ENCODE measurements at regions not wholly inside any gene's neighbourhood (a gene's known extent, or its start where the extent isn't known, plus 50 kb on each side); places are given as distances from the start of the nearest gene placed in this dataset.
"Not testable (repeated sequence)": the region's sequence is repeated elsewhere in the genome, so short reads cannot be mapped to it uniquely, and the experiment has no call there.

DNA sequence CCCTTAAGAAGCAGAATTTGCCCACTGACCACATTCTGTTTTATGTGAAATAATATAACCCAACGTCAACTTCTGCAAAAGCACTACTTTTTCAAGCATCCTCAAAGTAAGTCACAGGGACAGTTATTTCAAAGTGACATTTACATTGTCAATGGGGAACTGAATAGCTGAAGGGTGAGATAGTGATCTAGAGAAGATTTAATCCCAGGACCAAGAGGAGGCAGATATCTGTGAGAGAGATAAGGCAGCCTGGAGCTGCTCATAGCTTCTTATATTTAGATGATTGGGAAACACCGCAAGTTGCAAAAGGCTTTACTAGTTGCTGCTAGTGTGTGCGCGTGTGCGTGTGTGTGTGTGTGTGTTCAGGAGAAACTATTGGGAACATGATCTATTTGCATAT, 210.4 kb upstream of the RFX3 start:
- H3K27me3 ChIP-seq, result no peaks in the 10 kb centered on the region
- TF ChIP-seq, protein P1, sequence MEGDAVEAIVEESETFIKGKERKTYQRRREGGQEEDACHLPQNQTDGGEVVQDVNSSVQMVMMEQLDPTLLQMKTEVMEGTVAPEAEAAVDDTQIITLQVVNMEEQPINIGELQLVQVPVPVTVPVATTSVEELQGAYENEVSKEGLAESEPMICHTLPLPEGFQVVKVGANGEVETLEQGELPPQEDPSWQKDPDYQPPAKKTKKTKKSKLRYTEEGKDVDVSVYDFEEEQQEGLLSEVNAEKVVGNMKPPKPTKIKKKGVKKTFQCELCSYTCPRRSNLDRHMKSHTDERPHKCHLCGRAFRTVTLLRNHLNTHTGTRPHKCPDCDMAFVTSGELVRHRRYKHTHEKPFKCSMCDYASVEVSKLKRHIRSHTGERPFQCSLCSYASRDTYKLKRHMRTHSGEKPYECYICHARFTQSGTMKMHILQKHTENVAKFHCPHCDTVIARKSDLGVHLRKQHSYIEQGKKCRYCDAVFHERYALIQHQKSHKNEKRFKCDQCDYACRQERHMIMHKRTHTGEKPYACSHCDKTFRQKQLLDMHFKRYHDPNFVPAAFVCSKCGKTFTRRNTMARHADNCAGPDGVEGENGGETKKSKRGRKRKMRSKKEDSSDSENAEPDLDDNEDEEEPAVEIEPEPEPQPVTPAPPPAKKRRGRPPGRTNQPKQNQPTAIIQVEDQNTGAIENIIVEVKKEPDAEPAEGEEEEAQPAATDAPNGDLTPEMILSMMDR (IDR thresholded peaks at IDR 0.05), result no peak
- H3K4me3 ChIP-seq (ENCODE audit: low read depth in 1 of 2, low read length in 1 of 2), result no peak overlapping the region
- H3K27ac ChIP-seq, result peak overlapping the region; percentile 65
- H3K36me3 ChIP-seq, result no peaks in the 10 kb centered on the region
- peaks cover 13 to 26% of the 10 kb centered on the region in 2 experiments for H3K4me1 ChIP-seq (ENCODE audit: control insufficient read depth in 1 of 2, insufficient read depth in 1 of 2, low read depth in 1 of 2, low read length in 1 of 2)
- H3K9me3 ChIP-seq, result no peaks in the 10 kb centered on the region

DNA sequence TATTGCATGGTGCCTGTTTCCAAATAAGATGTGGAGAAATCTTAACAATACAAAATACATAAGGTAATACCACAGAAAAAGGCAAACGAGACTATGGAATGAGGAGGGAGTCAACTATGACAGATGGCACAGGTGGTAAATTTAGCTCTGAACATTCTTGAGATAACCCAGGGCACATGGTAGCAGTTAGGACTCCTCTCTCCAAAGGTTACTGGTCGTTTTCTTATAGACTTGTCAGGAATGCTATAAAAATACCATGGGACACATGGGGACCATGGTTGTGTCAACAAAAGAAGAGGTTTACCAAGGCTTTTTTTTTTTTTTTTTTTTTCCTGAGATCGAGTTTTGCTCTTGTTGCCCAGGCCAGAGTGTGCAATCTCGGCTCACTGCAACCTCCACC, 209.4 kb upstream of the RFX3 start:
- no peaks in the 10 kb centered on the region for H3K36me3 ChIP-seq
- H3K4me1 ChIP-seq (ENCODE audit: control insufficient read depth in 1 of 2, insufficient read depth in 1 of 2, low read depth in 1 of 2, low read length in 1 of 2), result peaks cover 13 to 26% of the 10 kb centered on the region in 2 experiments
- H3K9me3 ChIP-seq, result no peaks in the 10 kb centered on the region
- H3K27me3 ChIP-seq, result no peaks in the 10 kb centered on the region
- no peak overlapping the region for H3K4me3 ChIP-seq (ENCODE audit: low read depth in 1 of 2, low read length in 1 of 2)
- TF ChIP-seq, protein P1 (IDR thresholded peaks at IDR 0.05), result no peak
- H3K27ac ChIP-seq, result no peak overlapping the region

DNA sequence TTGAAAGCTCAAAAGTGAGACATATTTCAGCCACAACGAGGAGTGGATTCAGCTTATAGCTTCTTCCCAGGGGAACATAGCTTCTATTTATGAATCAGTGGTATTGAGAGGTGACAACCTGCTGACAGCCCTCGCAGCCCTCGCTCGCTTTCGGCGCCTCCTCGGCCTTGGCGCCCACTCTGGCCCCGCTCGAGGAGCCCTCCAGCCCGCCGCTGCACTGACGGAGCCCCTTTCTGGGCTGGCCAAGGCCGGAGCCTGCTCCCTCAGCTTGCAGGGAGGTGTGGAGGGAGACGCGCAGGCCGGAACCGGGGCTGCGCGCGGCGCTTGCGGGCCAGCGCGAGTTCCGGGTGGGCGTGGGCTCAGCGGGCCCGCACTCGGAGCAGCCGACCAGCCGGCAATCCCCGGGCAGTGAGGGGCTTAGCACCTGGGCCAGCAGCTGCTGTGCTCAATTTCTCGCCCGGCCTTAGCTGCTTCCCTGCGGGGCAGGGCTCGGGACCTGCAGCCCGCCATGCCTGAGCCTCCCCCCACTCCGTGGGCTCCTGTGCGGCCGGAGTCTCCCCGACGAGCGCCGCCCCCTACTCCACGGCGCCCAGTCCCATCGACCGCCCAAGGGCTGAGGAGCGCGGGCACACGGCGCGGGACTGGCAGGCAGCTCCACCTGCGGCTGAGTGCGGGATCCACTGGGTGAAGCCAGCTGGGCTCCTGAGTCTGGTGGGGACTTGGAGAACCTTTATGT, 207.9 kb upstream of the RFX3 start:
- H3K9me3 ChIP-seq; H3K36me3 ChIP-seq; H3K4me3 ChIP-seq (ENCODE audit: low read depth in 1 of 2, low read length in 1 of 2); H3K27ac ChIP-seq; H3K27me3 ChIP-seq: not testable (repeated sequence)
- H3K4me1 ChIP-seq (ENCODE audit: control insufficient read depth in 1 of 2, insufficient read depth in 1 of 2, low read depth in 1 of 2, low read length in 1 of 2), result peaks cover 13 to 26% of the 10 kb centered on the region in 2 experiments

DNA sequence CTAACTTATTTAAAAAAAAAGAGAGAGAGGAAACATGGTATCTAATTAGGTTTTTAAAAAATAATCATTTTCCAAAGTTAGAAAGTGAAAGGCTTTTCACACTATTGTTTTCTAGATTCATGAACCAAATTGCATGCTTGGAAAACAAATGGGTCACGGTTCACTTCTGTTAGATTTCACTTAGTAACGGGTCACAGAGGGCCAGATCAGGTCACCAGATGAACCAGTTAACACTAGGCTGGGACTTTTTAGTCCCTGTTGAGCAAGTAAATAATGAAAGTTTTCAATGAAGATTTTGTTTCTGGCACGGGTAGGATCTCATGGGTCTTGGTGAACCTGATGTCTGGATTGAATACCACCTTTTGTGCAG, 207.2 kb upstream of the RFX3 start:
- TF ChIP-seq, protein P1 (IDR thresholded peaks at IDR 0.05), result no peak
- H3K9me3 ChIP-seq, result no peaks in the 10 kb centered on the region
- H3K4me3 ChIP-seq (ENCODE audit: low read depth in 1 of 2, low read length in 1 of 2), result no peak overlapping the region
- H3K4me1 ChIP-seq (ENCODE audit: control insufficient read depth in 1 of 2, insufficient read depth in 1 of 2, low read depth in 1 of 2, low read length in 1 of 2), result peaks cover 13 to 26% of the 10 kb centered on the region in 2 experiments
- no peak overlapping the region for H3K27ac ChIP-seq
- no peaks in the 10 kb centered on the region for H3K36me3 ChIP-seq
- no peaks in the 10 kb centered on the region for H3K27me3 ChIP-seq

DNA sequence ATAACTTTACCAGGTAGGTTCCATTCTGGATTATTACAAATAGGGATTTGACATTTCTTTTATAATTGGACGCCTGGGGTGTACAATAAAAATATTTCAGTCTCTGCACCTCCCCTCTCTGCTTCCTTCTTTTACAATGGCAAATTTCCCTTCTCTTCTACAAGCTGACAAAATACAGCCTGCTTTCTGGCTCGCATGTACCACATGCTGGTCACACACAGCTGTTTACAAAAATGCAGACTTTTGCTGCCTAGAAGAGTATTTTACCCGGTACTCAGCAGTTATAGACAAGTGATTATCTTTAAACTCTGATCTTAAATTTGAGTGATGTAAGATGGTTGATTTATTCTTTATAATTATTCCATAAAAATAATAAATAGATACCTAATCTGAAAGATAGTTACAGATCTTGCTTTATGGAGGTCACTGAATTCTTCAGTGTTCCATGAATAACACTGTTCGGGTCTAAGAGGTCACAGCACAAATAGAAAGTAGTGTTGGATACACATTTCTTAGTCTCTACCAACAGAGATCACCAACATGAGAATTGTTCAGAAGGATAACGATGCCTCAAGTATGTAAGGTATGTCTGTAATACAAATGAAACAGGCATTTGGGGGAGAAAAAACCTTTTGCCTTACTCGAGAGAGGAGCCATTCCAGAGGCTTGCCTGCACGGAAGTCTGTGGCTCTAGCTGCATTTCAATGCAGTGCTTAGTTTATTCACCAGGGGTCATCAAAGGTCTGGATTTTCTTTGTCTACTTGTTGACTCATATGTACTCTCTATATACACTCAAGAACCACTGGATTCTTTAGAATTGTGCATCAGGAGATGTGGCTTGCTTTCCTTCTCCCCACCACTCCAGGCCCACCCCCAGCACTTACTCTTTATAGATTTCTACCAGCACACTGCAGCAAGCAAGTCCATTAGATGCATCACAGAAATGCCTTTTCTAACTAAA, 206.6 kb upstream of the RFX3 start:
- H3K4me3 ChIP-seq (ENCODE audit: low read depth in 1 of 2, low read length in 1 of 2), result no peak overlapping the region
- no peaks in the 10 kb centered on the region for H3K27me3 ChIP-seq
- no peaks in the 10 kb centered on the region for H3K9me3 ChIP-seq
- peaks cover 13 to 21% of the 10 kb centered on the region in 2 experiments for H3K4me1 ChIP-seq (ENCODE audit: control insufficient read depth in 1 of 2, insufficient read depth in 1 of 2, low read depth in 1 of 2, low read length in 1 of 2)
- TF ChIP-seq, protein P1 (IDR thresholded peaks at IDR 0.05), result no peak
- H3K36me3 ChIP-seq, result no peaks in the 10 kb centered on the region
- no peak overlapping the region for H3K27ac ChIP-seq

DNA sequence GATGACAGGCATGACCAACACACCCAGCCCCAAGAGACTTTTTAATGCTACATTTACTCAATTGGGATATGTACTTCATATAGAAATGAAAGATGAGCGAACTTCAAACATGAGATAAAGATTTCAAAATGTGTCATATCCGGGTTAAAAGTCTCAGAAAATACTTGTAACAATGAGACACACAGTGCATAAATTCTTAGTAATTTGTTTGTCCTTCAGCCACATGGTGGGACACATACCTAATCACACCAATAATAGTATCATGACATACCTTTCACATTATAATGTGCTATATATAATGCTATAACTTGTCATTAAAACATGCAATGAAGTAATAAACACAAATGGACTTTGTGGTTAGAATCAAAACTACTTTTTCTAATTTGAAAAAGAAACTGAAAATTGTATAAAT, 204.7 kb upstream of the RFX3 start:
- TF ChIP-seq, protein P1 (IDR thresholded peaks at IDR 0.05), result no peak
- Histone ChIP-seq H3K9me3 (no peaks in the 10 kb centered on the region), H3K36me3 (no peaks in the 10 kb centered on the region), H3K4me3 (ENCODE audit: low read depth in 1 of 2, low read length in 1 of 2) (no peak overlapping the region), H3K27me3 (no peaks in the 10 kb centered on the region), H3K27ac (no peak overlapping the region), H3K4me1 (ENCODE audit: control insufficient read depth in 1 of 2, insufficient read depth in 1 of 2, low read depth in 1 of 2, low read length in 1 of 2) (peaks cover 0 to 4% of the 10 kb centered on the region in 2 experiments)

Data from neutrophil (primary cell).